ENCODE measurements at regions not wholly inside any gene's neighbourhood (a gene's known extent, or its start where the extent isn't known, plus 50 kb on each side); places are given as distances from the start of the nearest gene placed in this dataset.
A peak's percentile ranks its signal among the peaks of the same experiment; 100 is the strongest.
"Not testable (repeated sequence)": the region's sequence is repeated elsewhere in the genome, so short reads cannot be mapped to it uniquely, and the experiment has no call there.

DNA sequence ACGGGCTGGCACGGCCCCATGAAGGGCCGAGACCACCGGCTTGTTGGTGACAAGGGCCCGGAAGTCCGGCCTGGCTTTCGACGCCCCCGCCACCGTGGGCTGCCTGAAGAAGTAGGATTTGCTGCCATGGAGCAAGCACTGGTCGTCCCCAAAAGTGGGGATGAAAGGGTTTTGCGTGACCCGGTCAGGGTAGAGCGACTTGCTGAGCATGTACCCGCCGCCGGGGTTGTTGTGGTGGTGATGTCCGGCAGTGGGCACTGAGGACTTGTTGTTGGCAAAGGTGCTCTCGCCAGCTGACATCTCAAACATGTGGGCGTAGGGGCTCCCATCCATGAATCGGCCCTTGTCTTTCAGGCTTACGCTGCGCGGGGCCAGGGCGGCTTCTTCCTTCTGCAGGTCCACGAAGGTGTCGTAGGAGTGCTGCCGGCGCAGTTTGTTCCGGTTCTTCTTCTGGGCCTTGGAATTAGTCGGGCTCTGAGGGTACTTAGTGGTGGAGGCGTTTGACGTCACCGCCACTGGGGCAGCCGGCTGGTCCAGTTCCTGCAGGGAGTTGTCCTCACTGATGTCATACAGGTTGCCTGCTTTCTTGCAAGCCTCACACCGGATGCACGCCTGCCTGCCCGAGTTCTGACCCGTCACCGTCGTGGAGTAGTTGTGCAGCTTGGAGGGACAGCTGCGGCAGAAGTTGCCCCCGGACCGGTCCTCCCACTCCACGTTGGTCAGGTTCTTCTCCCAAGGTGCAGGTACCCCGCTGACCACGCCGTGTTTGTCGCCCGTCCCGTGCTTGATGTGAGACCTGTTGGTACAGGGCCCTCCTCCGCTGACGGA is 366.6 kb downstream of the EMP1 start:
- DNase-seq (ENCODE audit: low spot score): no peak

DNA sequence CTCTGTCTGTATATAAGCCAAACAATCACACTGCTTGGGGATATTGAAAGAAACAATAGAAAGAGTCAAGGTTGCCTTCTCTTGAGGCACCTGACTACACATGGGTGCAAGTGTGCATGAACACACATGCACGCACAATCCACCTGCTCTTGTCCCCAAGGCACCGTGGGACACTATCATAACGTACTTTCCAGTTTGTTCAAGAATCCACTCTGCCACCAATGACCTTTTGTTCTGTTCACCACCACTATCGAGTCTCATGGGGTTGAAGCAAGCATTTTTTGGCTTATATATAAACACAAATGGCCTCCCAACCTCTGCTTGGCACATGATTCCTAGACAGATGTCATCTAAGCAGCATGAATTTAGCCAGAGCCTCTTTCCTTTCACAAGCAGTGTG is 365.4 kb downstream of the EMP1 start:
- no peak for DNase-seq (ENCODE audit: low spot score)

DNA sequence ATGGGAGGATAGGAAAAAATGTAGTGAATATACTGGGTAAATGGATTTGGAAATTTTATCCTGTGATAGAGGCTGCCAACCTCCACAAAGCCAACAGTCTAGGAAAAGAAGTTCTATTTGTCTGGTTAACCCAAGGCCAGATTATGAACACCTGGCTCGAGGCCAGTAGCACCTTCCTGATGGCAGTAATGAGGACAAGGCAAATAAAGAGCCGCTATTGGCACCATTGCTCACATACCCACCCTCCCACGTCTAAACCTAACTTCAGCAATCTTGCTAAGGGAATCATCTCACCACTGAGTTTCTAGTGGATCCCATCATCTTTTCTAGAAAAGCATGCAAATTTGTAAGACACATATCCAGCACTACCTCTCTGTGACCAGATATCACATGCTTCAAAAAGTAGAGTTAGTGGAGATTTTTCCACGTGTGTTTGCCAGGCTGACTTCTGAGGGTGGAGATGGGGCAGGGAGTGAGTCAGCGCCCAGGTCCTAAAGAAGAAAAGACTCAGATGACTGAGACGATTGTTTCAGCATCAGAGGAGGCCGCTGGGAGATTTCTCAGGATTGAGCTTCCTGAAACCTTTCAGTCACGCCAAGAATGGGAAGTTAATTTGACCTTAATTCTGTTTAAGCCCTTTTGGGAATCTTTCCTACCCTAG is 362.9 kb downstream of the EMP1 start:
- no peak for DNase-seq (ENCODE audit: low spot score)

DNA sequence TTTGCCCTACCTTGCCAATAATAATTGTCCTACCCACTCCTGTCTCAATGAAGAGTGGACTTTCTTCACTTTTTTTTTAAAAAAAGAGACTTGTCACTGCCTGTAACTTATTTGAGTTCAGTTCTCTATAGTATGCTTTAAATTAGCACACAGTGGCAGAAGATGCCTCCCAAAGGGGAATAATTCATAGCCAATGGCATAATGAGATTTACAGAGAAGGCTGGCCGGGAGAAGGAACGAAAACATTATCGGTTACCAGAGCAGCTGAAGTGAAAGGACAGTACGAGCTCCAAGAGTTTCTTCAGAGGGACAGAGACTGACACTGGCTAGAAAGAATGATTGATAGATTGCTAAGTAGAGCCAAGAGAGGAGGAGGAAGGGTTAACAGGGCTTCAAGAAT is 356.3 kb downstream of the EMP1 start:
- no peak for DNase-seq (ENCODE audit: low spot score)

GRCh38 chr12:13547283-13547682 is 350.8 kb downstream of the EMP1 start:
- DNase-seq (ENCODE audit: low spot score): no peak

- no peak for DNase-seq (ENCODE audit: low spot score)
These were observed 349.7 kb downstream of the EMP1 start for GRCh38 chr12:13546231-13546630.

- DNase-seq (ENCODE audit: low spot score): peak; percentile 54
These were observed 342.5 kb downstream of the EMP1 start for GRCh38 chr12:13539051-13539450.

GRCh38 chr12:13538136-13538535 is 341.6 kb downstream of the EMP1 start:
- DNase-seq (ENCODE audit: low spot score): no peak

GRCh38 chr12:13537623-13538022 is 341.1 kb downstream of the EMP1 start:
- no peak for DNase-seq (ENCODE audit: low spot score)

DNA sequence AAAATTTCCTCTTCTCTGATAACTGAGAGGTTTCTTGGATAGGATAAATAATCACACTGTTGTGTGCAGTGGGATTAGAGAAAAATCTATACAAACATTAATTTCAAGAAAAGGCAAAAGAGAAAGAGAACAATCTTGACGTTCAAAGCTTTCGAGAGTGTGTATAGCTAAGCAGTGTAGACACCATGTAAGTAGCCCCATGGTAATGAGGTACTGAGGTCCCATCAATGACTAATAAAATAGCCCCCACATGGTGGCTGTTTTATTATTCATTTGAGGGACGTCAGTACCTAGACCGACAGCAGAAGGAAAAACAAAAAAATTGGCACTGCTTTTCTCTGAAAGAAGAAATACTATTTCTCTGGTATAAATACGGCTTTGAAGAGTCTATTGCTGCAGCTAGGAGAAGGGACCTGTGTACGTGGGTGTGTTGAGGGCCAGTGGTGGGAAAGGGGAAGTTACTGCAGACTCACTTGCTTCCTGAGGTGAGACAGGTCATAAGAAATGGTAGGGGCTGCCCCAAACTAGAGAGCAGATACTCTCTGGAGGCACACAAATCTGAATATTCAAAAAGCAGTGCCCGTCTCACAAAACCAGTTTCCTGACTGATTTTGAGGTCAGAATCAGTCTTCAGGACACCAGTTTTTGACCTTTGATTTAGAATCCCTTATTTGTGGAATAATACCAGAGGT is 339.8 kb downstream of the EMP1 start:
- no peak for DNase-seq (ENCODE audit: low spot score)

- DNase-seq (ENCODE audit: low spot score): peak; percentile 79
These were observed 338.3 kb downstream of the EMP1 start for GRCh38 chr12:13534645-13535398.

DNA sequence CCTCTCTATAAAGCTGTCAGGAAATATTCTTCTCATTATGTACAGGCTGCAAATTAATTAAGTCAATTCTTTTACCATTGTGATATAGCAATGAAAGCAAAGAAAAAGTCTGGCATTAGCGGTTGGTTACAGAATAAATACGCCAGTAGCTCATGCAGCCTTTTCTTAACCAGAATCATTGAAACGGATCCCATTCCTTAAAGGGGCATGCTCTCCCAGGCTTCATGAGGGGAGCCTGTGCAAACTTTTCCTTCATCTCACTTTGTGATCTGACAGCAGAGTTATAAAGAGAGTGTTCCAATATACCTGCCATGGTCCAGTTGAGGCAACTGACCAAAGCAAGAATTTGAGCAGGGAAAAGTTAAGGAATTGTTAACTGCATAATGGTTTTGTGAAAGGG is 337.7 kb downstream of the EMP1 start:
- DNase-seq (ENCODE audit: low spot score): no peak

GRCh38 chr12:13530966-13531365 is 334.4 kb downstream of the EMP1 start:
- no peak for DNase-seq (ENCODE audit: low spot score)

- DNase-seq (ENCODE audit: low spot score): not testable (repeated sequence)
These were observed 329.8 kb downstream of the EMP1 start for GRCh38 chr12:13526185-13526921.

DNA sequence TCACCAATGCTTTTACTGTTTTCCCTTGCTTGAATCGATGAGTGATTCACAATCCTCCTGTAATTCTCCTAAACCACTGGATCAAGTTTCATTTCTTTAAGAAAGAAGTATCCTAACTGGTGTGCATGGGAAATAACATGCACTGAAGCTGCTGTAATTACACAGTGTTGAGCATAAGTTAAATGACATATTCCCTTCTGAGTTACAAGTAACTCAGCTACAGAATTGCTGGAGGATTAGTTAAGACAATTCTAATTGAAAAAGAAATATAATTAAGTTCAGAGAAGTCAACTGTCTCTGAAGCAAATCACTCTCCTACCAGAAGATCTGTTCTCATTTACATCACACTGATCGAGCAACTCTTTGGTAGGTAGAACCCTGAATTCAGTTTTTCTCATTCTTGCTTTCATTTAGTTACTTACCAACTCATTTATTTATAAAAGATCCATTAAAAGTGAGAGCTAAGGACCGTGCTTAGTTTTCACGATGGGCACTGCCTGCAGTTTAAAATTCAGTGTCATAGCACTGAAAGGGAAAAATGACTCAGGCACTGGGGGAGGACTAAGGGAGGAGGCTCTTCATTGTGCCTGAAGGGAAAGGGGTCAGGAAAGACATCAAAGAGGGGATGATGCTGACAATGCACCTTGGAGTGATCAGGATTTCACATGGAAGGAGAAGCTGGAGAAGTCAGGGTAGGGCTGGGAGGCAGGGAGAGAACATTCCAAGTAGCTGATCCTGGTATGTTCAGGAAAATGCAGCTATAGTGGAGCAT is 327.2 kb downstream of the EMP1 start:
- no peak for DNase-seq (ENCODE audit: low spot score)

DNA sequence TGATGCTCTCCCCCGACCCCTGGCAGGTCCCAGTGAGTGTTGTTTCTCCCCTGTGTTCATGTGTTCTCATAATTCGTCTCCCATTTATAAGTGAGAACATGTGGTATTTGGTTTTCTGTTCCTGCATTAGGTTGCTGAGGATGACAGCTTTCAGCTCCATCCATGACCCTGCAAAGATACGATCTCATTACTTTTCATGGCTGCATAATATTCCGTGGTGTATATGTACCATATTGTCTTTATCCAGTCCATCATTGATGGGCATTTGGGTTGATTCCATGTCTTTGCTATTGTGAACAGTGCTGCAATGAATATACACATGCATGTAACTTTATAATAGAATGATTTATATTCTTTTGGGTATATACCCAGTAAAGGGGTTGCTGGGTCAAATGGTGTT is 321.5 kb downstream of the EMP1 start:
- not testable (repeated sequence) for DNase-seq (ENCODE audit: low spot score)

DNA sequence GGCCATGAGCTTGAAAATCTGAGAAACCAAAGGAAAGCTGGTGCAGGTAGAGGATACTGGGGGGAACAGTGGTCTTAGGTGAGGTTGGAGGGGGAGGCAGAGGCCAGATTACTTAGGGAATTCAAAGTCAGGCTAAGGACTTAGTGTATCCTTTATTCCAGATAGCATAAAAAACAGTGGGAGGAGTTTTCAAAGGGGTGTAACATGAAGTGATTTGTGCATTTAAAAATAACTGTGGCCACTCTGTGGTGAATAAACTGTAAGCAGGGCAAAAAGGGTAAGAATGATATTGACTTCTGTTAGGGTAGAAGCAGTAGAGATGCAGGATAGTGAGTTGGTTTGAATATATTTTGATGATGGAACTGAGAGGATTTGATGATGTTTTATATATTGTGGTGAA is 313.2 kb downstream of the EMP1 start:
- no peak for DNase-seq (ENCODE audit: low spot score)

DNA sequence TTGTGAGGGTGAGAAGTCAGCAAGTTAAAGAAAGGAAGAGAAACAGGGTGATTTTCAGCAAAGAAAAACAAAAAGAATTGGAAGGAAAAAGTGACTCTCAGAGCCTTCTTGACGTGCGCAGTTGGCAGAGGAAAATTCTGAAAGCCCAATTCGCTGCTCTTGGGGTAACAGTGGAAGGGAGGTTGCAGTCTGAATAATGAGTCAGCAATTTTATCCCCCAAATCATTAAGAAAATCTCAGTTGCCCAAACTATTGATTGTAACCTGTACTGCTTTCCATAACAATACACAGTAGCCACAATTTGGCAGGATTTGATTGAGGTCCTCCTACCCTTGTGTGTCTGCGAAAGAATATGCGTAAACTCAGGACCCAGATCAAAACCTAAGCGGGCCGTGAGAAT is 309.1 kb downstream of the EMP1 start:
- no peak for DNase-seq (ENCODE audit: low spot score)

DNA sequence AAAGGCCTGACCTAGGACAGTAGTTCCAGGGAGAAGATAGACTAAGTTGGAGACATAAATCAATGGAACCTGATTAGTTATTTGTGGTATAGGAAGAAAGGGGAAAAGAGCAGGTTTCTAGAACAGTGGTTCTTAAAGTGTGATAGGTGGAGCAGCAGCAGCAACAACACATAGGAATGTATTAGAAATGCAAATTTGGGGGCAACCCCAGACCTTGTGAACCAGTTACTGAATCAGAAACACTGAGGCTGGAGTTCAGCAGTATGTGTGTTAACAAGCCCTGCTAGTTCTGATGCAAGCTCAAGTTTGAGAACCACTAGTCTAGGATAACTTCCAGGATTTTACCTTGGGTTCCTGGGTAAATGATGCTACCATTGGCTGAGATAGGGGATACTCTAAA is 308.7 kb downstream of the EMP1 start:
- DNase-seq (ENCODE audit: low spot score): no peak

DNA sequence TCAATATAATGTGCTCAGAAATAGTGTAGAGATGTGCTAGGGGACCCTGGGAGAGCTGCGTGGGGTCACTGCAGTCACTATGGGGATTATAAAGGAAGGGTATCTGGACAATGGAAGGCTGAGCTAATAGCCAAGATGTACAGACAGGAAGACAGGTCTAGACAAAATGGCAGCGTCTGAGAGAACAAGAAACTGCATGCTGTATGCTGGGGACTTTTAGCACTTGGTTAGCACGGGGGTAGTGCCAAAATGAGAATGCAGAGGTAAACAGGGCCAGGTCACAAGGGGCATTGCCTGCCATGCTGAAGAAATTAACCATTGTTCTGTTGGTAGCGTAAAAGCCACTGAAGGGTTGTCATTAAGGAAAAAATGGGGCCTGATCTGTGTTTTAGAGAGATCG is 308.2 kb downstream of the EMP1 start:
- no peak for DNase-seq (ENCODE audit: low spot score)

- DNase-seq (ENCODE audit: low spot score): no peak
These were observed 307.5 kb downstream of the EMP1 start for GRCh38 chr12:13504074-13504473.
